Fibroblast of peridontal ligament (primary cell): ENCODE measurements at regions not wholly inside any gene's neighbourhood (a gene's known extent, or its start where the extent isn't known, plus 50 kb on each side); places are given as distances from the start of the nearest gene placed in this dataset.

Source experiments
- DNase-seq: peaks from one replicate; pipeline ENCODE4 v3.0.0-alpha.2; 2010; ENCODE audit errors: extremely low read depth

- no peak for DNase-seq
Observed at GRCh38 chrX:64097891-64098290, 107.6 kb downstream of the AMER1 start.

GRCh38 chrX:64093761-64094160 lies 111.7 kb downstream of the AMER1 start:
- DNase-seq: peak; percentile 24
